Heart left ventricle (tissue), 13 donors: ENCODE measurements at regions not wholly inside any gene's neighbourhood (a gene's known extent, or its start where the extent isn't known, plus 50 kb on each side); places are given as distances from the start of the nearest gene placed in this dataset.

Source experiments
- POLR2A ChIP-seq, 2 donors: fragments of 450-650 bp; IDR thresholded peaks; one replicate each; pipeline ENCODE4 v1.6.1; 2017; ENCODE audit warnings: antibody characterized with exemption in 2 of 2, mild to moderate bottlenecking in 2 of 2, moderate library complexity in 2 of 2
- TF ChIP-seq, protein P1 (sequence below), 12 donors: fragments of 200-600 bp; sonication (generic) in 4 of 12; IDR thresholded peaks; one replicate each; pipeline versions ENCODE4 v1.5.0 to v1.8.0; 2018 to 2022; ENCODE audit warnings: antibody characterized with exemption in 12 of 12, mild to moderate bottlenecking in 5 of 12
- donor health status: ischemic (EF 13 %, LVEDD 7.1; RV severe dilation, severe dysfunction).
- donor health status: DM: no; HTN: yes; CAD: no.
- donor health status: DM: no; HTN: no; CAD: no.
- donor health status: ischemic (EF 25% LVEDD 6.9; RV normal size, moderate dysfunction).
- donor health status: ischemic (EF 25% LVEDD 5.7; RV mildly dilated, moderate dysfunction).
- donor health status: ischemic (EF 35%, LVEDD 5.7; RV mildly dilated, moderate dysfunction).
- donor health status: nonischemic (EF 11% LVEDD 7.7; RV severe dilation, severe dysfunction).
- donor health status: DM: yes; HTN: yes; CAD: no.
- donor health status: PGD.
- donor health status: ischemic (EF 29% LVEDD 5.4; RV normal size, mild dysfunction).
- donor health status: nonischemic (EF 23%, LVEDD 6.1; RV moderate dilation, normal function).

GRCh38 chr14:48842785-48843184, 743.4 kb downstream of the RPS29 start:
- TF ChIP-seq, protein P1, sequence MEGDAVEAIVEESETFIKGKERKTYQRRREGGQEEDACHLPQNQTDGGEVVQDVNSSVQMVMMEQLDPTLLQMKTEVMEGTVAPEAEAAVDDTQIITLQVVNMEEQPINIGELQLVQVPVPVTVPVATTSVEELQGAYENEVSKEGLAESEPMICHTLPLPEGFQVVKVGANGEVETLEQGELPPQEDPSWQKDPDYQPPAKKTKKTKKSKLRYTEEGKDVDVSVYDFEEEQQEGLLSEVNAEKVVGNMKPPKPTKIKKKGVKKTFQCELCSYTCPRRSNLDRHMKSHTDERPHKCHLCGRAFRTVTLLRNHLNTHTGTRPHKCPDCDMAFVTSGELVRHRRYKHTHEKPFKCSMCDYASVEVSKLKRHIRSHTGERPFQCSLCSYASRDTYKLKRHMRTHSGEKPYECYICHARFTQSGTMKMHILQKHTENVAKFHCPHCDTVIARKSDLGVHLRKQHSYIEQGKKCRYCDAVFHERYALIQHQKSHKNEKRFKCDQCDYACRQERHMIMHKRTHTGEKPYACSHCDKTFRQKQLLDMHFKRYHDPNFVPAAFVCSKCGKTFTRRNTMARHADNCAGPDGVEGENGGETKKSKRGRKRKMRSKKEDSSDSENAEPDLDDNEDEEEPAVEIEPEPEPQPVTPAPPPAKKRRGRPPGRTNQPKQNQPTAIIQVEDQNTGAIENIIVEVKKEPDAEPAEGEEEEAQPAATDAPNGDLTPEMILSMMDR (IDR thresholded peaks at IDR 0.05) = no peak
- TF ChIP-seq POLR2A (IDR thresholded peaks at IDR 0.05) = no peak
